RPMI8226 (cell line): ENCODE measurements at regions not wholly inside any gene's neighbourhood (a gene's known extent, or its start where the extent isn't known, plus 50 kb on each side); places are given as distances from the start of the nearest gene placed in this dataset.
"Not testable (repeated sequence)": the region's sequence is repeated elsewhere in the genome, so short reads cannot be mapped to it uniquely, and the experiment has no call there.

ENCODE experiments used
- DNase-seq: peaks from one replicate; pipeline ENCODE4 v3.0.0-alpha.2; 2015

DNA sequence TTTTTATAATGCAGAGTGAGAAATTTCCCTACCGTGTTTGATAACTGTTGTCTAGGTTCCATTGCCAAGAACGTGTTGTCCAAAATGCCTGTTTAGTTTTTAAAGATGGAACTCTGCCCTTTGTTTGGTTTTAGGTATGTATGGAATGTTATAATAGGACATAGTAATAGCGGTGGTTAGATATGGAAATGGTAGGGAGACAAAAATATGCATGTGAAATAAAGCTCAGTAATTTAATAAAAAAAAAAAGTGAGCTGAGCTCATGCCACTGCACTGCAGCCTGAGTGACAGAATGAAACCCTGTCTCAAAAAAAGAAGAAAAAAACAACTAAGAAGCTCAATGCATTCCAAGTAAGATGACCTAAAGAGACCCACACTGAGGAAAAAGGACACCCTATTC is 72.9 kb downstream of the ZNF783 start:
- DNase-seq, result no peak

DNA sequence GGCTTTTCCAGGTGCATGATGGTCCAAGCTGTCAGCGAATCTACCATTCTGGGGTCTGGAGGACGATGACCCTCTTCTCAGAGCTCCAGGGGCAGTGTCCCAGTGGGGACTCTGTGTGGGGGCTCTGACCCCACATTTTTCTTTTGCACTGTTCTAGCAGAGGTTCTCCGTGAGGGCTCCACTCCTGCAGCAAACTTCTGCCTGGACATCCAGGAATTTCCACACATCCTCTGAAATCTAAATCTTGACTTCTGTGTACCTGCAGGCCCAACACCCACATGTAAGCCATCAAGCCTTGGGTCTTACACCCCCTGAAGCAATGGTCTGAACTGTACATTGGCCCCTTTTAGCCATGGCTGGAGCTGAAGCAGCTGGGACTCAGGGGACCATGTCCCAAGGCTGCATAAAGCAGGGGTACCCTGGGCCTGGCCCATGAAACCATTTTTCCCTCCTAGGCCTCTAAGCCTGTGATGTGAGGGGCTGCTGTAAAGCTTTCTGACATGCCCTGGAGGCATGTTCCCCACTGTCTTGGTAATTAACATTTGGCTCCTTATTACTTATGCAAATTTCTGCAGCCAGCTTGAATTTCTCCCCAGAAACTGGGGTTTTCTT is 86.9 kb downstream of the ZNF783 start:
- no peak for DNase-seq

DNA sequence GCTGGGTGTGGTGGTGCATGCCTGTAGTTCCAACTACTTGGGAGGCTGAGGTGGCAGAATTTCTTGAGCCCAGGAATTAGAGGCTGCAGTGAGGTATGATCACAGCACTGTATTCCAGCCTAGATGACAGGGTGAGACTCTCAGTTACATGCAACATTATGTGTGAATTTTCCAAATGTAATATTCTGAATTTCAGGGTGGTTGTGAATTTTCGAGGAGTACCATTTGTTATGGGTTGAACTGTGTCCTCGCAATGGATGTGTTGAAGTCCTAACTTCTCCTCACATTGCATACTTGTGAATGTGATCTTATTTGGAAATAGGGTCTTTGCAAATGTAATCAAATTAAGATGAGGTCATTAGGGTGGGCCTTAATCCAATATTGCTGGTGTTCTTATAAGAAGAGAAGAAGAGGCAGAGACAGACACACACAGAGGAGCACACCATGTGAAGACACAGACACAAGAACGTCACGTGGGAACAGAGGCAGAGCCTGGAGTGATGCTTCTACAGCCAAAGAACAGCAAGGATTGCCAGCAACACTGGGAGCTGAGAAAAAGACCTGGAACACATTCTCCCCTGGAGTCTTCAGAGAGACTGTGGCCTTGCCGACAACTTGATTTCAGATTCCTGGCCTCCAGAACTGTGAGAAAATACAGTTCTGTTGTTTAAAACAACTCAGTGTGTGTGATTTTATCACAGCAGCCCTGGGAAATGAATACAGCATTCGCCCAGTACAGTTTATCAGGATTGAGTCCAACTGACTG is 91.9 kb downstream of the ZNF783 start:
- DNase-seq, result no peak

DNA sequence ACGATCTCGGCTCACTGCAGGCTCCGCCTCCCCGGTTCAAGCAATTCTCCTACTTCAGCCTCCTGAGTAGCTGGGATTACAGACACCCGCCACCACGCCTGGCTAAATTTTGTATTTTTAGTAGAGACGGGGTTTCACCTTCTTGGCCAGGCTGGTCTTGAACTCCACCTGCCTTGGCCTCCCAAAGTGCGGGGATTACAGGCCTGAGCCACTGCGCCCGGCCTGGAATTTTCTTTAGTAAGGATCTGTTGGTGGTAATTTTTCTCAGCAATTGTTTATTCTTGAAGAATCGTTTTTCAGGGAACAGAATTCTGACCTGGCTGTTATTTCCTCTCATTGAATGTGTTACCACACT is 93.0 kb downstream of the ZNF783 start:
- DNase-seq, result not testable (repeated sequence)

DNA sequence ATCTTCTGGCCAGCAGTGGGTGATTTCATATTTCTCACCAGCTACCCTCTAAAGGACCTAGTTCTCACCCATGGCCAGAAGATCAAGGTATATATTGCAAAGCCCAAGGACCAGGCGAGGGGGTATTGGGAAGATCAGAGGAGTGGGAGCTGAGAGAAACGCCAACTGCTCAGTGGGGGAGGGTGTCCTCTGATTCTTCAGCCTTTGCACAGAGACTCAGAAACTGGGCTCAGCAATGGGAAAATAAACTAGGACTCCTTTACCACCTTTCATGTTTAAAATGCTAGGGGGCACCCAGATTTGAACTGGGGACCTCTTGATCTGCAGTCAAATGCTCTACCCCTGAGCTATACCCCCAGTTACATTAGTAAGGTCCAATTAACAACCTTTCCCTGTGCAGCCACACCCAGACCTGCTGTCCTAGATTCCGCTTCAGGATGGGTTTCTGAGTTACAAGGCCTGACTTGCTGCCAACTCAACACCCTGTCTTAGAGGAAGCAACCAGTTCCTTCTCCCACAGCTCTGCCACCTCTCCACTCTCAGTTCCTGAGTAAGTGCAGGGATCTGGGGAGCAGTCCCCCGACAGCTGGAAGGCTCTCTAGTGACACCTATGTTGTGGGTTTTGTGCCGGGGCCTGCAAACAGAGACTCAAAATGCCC is 93.5 kb downstream of the ZNF783 start:
- DNase-seq, result peak; percentile 17

DNA sequence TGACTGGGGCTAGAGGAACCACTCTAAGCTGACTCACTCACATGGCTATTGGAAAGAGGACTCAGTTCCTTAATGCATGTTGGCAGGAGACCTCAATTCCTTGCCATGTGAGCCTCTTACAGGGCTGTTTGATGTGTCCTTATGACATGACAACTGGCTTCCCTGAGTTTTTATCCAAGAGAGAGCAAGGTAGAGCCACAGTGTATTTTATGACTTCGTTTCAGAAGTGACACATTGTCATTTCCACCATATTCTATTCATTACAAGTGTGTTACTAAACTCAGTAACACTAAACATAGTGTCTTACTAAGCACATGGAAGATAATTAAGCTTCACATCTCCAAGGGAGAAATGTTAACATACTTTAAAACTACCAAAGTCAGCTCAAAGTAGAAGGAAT is 98.2 kb downstream of the ZNF777 start:
- DNase-seq, result no peak

DNA sequence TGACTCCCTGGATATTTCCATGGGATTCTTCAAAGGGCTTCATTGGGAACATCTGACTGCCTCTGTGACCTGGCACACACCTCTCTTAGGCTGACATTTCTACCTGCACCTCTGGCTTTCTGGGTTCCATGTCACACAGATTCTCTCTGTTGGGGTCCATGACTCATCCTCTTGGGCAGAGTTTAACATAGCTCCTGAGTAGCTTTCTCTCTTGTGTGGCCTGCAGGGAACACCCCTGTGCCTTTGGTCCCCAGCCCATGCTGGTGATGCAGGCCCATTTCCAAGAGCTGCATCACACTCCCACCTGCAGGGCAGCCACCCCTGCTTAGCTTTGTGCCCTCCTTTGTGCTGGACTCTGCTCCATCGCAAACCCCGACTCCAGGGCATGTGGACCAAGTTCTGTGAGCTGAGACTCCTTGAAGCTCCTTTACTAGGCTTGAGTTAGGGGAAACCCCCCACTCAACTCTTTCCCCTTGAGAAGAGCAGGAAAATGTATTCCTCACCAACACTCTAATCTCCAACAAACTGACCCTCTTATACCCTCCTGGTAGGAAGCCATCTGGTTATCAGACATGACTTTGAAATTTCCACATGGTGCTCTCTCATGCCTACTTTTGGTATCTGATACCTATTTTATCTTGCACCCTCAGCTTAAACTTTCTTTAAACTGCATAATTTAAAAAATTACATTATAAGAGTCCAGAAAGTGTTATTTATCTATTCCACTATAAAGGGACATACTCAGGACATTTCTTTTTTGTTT is 93.3 kb downstream of the ZNF777 start:
- no peak for DNase-seq

DNA sequence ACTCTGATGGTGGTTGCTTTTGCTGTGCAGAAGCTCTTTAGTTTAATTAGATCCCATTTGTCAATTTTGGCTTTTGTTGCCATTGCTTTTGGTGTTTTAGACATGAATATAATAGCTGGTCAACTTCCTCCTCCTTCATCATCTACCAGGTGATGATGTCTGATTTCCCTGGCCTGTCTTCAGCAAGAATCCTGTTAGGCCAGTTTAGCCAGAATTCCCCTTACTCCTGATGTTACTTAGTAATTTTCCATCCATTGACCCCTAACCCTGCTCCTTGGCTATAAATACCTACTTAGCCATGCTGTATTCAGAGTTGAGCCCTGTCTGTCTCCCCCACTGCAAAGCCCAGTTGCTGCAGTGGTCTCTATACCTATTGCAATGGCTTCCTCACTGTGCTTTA is 91.4 kb downstream of the ZNF777 start:
- DNase-seq, result no peak

DNA sequence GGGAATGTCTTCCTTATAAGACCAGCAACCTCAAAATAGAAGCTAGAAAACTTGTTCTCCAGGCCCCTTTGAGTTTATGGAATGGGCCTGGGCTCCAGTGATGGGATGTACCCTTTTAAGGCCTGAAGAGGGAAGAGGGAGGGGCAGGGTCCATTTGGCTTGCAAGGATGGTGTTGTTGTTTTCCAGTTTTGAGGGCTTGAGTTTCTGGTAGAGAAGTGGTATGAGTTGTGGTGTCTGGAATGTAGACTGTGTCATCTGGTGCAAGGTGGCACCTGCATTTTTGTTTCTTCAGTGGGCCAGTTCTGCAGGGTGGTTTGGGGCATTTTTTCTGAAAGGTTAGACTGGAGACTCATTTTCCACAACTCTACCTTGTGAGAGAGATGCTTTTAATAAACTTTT is 90.1 kb downstream of the ZNF777 start:
- DNase-seq, result no peak

DNA sequence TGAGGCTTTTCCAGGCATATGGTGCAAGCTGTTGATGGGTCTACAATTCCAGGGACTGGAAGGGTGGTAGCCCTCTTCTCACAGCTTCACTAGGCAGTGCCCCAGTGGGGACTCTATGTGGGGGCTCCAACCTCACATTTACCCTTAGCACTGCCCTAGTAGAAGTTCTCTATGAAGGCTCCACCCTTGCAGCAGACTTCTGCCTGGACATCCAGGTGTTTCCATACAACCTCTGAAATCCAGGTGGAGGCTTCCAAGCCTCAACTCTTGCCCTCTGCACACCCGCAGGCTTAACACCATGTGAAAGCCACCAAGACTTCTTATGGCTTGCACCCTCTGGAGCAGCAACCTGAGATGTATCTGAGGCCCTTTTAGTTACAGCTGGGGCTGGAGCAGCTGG is 87.8 kb downstream of the ZNF777 start:
- no peak for DNase-seq

DNA sequence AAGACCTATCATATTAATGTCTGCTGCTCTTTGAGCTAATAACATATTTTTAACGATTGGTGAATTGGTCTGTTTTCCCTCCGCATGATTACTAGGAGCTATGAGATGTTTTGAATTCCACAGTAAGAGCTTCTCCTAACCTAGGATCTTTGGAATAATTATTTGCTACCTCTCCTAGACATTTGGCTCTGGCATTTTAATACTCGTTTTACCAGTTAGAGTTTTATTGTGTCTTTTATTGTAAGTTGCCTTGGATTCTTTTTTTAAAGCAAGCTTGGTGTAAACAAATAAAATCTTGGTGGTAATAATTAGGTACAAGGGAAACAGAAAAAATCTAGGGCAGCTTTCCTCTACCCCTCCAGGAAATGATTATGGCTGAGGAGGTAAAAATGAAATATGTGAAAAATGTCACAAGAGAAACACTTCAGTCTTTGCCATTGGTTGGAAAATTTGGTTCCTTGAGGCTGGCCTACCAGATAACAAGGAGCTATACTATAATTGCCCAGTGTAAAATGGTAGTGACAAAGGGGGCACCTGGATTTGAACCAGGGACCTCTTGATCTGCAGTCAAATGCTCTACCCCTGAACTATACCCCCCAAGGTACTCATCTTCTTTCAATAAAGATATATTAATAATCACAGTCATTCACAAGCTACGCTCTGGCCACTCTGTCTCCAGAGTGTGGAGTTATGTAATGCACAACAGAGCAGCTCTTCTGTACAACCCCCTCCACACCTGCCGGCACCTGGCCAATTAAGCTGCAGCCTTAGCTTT is 85.4 kb downstream of the ZNF777 start:
- no peak for DNase-seq

DNA sequence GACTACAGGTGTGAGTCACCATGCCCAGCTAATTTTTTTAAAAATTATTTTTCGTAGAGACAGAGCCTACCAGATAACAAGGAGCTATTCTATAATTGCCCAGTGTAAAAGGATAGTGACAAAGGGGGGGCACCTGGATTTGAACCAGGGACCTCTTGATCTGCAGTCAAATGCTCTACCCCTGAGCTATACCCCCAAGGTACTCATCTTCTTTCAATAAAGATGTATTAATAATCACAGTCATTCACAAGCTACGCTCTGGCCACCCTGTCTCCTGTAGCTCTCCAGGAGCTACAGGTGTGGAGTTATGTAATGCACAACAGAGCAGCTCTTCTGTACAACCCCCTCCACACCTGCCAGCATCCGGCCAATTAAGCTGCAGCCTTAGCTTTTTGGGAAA is 83.5 kb downstream of the ZNF777 start:
- no peak for DNase-seq

DNA sequence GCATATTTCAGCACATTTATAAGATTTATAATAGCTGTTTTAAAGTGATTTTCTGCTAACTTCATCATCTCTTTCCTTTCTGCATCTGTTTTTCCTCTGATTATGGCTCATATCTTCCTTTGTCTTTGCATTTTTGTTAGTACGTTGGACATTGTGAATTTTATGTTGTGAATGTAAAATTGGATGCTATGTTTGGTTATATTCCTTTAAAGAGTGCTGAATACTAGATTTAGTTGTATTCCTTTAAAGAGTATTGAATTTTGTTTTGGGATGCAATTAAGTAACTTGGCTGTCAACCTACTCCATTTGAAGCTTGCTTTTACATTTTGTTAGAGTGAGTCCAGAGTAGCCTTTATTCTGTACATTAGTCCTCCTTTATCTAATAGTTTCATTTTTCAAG is 81.2 kb downstream of the ZNF777 start:
- no peak for DNase-seq

DNA sequence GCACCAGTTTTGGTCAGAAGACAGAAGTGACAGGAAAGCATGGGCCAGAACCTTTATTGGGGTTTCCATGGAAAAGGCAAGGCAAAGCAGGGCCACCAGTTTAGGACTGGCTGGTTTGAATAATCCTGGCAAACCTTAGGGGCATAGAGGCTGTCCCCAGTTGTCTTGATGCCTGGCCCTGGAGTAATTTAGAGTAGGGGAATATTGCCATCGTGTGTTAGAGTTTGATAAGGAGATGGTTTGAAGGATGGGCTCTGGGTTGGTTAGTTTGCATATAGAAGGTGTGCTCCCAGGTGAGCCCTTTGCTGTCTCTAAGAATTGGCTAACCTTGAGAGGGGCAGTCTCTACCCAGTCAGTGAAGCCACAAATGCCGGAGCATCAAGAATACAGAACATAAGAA is 79.6 kb downstream of the ZNF777 start:
- no peak for DNase-seq
